HG03280 (cell line): ENCODE measurements at regions not wholly inside any gene's neighbourhood (a gene's known extent, or its start where the extent isn't known, plus 50 kb on each side); places are given as distances from the start of the nearest gene placed in this dataset.

Source experiments
- ATAC-seq: cut with Tn5 transposase; IDR thresholded peaks from one replicate; pipeline ENCODE4 v1.9.1; 2021; ENCODE audit warnings: mild to moderate bottlenecking, moderate library complexity; ENCODE audit not compliant: unreplicated experiment

- ATAC-seq = no peak
Observed at GRCh38 chr2:3065928-3066327, 311.7 kb downstream of the EIPR1 start.

DNA sequence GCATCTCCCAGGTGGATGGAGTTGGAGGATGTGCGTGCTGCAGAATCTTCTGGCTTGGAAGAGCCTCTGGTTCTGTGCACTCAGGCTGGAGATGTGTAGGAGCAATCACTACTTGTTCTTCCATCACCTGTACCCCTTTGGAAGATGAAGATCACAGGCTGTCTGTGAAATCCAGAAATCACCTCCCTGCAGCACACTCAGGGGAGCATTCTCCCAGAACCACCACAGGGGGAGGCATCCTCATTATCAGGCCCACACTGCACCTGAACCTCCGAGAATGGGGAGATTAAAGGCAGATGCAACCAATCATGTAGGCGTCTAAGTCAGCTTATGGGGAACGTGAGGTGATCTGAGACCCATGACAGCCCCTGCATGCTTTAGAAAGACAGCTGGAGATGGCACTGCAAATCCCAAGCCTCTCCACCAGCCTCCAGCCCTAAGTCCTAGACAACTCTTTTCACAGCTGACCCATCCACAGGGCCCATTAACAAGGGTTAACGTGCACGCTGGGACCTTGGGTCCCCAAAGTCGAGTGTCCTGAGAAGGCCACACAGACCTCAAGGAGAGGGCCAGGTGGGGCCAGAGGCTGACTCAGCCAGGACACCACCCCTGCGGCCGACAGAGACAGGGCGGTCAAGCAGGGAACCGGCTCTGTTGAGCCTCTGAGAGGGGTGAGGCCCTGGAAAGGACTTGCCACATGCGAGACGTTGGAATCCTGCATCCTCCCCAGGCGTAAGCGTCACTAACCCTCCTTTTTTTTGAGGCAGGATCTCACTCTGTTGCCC, 314.9 kb downstream of the EIPR1 start:
- no peak for ATAC-seq

DNA sequence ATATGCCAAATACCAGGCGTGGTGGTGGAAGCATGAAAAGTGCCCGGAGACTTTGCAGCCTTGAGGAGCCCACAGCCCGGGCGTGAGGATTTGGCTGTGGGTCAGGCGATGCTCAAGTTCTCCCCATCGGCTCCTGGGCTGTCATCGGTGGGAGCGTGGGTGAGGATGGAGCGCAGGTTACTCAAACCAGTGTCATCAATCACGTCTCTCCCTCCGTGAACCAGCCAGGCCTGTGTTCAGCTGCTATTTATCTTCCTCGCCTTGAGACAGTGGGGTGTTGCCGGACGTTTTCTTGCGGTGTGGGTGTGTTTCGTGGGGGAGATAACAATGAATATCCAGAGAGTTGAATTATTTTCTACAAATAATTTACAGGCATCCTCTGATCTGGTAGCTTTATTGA, 317.6 kb downstream of the EIPR1 start:
- no peak for ATAC-seq

GRCh38 chr2:3059141-3059925, 318.3 kb downstream of the EIPR1 start:
- no peak for ATAC-seq

DNA sequence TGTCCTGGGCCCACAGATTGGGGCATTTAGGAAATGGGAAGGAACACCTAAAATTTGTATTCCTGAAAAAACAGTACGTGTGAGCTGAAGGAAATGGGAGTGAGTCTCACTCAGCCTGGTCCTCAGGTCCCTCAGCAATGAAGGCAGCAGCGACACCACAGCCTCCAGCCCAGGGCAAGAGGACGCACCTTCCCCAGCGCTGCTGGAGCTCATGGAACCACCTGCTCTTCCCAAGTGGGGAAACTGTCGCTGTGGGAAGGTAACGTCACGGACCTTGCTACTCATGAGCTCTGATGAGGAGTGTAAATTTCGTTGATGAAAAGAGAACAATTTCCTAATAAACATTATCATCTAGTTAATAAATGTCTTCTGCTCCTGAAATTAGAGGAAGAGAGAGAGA, 323.6 kb downstream of the EIPR1 start:
- no peak for ATAC-seq

GRCh38 chr2:3051266-3051665, 326.4 kb downstream of the EIPR1 start:
- ATAC-seq = no peak

GRCh38 chr2:3046170-3046865, 331.3 kb downstream of the EIPR1 start:
- no peak for ATAC-seq

- ATAC-seq = no peak
Observed at GRCh38 chr2:3045318-3045921, 332.2 kb downstream of the EIPR1 start.

DNA sequence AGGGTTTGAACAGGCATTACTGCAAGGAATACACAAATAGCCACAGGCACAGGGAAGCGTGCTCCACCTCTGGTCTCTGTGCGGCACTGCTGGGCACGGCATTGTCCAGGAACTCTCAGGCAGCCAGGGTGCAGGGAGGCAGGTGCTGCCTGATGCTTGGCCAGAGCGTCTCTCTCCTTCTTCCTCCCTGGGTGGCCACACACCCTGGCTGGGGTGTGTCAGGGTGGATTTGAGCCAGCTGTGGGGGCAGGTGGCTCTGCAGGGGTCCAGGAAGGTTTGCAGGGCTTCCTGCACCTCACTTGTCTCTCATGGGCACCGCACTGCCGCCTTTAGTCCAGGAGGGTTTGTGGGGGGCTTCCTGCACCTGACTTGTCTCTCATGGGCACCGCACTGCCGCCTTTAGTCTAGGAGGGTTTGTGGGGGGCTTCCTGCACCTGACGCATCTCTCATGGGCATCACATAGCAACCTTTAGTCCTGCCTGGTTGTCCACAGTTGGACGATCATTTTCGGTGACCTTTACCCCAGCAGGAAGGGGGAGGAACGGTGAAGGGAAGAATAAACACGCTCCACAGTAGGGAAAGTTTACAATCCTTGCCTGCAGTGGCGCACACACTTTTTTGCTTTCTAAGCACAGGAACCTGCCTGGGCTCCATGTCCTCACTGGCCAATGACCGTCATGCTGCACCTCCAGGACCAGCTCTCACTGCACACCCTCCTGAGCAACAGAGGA, 332.9 kb downstream of the EIPR1 start:
- ATAC-seq = no peak

DNA sequence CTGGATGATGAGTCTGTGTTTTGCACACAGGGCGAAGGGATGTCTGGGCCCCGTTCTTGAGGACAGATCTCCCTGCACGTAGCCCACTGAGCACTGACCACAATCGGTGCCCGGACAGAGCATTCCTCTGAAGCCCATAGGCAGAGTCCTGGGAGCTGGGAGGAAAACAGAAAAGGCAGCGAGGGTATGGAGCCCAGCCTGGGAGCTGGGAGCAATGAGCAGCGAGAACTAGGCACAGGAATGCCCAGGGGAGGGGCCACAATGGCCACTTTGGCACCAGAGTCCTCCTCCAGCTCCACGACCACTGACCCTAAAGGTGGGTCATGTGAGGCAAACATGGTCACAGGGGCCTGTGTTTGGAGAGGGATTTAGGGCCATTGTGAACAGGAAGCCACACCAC, 333.9 kb downstream of the EIPR1 start:
- no peak for ATAC-seq

DNA sequence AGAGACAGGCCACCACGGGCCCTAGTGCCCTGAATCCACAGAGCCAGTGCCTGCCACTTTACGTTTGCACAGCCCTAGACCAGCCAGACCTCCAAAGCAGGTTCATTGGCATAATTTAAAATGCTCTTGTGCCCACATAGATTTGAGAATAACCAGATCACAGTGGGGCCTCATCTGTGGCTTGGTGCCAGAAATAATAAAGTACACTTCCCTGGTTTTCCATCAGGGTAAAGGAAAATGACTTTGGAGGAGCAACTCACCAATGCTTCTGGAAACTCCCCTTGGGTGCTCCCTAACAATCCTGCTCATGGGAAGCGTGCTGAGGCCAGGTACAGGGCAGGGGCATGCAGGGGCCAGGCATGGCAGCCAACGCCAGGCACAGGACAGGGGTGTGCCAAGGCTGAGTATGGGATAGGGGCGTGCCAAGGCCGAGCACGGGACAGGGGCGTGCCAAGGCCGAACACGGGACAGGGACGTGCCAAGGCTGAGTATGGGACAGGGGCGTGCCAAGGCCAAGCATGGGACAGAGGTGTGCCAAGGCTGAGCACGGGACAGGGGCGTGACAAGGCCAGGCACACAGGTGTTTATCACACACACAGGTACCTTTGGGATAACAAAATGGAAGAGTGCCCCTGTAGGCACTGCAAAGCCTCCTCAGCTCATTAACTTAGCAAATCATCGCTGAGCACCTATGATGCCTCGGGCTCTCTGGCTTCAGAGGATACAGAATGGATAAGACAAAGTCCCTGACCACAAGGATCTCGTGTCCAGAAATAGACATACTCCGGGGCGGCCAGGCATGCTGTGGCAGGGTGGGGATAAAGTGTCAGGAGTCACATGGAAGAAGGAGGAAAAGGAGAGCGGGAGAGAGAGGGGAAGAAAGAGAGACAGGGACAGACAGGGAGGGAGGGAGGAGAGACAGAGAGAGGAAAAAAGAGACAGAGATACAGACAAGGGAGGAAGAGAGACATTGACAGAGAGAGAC, 334.7 kb downstream of the EIPR1 start:
- no peak for ATAC-seq

- ATAC-seq = no peak
Observed at GRCh38 chr2:3041841-3042600, 335.6 kb downstream of the EIPR1 start.

DNA sequence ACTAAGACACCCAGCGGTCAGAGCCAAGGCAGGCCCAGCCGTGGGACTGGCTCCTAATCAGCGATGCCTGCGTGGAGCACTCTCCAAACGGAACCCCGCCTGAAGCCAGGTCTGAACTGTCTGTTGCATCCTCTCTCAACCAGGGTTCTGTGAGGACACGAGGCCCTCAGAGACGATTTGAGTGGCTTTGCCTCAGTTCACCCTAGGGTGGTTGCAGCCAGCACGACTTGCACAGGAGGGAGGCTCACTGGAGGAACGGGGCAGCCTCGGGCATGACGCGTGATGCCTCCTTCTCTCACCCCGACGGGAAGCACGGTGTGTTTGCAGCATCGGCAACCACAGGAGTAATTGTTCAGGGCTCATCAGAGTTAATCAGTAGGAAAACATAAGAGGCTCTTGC, 336.4 kb downstream of the EIPR1 start:
- no peak for ATAC-seq

DNA sequence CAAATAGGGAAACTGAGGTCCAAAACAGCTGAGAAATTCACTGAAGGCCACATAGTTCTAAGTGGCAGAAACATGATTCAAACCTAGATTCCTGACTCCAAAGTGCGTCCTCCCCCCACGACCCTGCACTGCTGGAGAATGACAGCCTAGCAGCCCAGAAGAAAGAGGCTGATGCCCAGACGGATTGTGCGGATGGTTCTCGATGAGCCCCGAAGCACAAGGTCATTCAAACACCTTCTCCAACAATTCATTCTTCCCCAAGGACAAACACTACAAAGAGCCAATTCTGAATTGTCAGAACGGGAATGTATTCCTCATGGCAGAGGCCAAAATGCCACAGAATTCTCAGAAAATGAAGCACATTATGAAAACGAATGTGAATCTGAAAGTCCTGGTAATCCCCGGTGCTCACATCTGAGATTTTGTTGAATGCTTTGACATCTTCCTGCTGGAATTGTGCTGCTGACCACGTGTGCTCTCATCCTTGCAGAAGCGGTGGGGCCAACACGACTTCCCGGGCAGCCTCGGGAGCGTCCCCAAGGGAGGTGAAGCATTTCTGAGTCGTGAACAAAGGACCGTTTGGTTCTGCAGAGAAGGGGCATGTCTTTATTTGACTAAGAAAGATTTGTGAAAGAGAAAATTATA, 337.0 kb downstream of the EIPR1 start:
- ATAC-seq = no peak

- ATAC-seq = no peak
Observed at GRCh38 chr2:3040066-3040428, 337.6 kb downstream of the EIPR1 start.

GRCh38 chr2:3039188-3040065, 338.2 kb downstream of the EIPR1 start:
- no peak for ATAC-seq

DNA sequence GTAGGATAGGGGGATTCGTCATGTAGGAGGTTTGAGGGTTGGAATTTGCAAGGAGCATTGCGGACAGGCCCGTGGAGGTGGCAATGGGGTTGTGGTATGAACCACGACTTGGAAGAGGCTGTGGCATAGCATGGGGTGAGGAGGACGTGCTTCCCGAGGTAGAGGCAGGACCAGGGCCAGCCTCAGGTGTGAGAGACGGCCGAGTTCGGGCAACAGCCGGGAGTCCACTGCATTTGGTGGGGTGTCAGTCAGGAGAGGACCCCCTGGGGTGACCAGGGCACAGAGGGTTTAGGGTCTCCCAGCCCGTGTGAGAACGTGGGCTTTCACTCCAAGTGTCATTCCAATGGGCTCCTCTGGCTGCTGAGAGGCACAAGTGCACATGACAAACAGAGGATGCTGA, 339.0 kb downstream of the EIPR1 start:
- no peak for ATAC-seq
